ENCODE measurements at regions not wholly inside any gene's neighbourhood (a gene's known extent, or its start where the extent isn't known, plus 50 kb on each side); places are given as distances from the start of the nearest gene placed in this dataset.

- H3K9me3 ChIP-seq = no peaks in the 10 kb centered on the region
- no peak overlapping the region for H3K4me3 ChIP-seq
- no peaks in the 10 kb centered on the region for H3K36me3 ChIP-seq
- no peak for DNase-seq
- H3K27me3 ChIP-seq = no peaks in the 10 kb centered on the region
- H3K4me1 ChIP-seq = no peaks in the 10 kb centered on the region
- TF ChIP-seq CTCF (IDR thresholded peaks at IDR 0.05) (no peak), POLR2A (IDR thresholded peaks at IDR 0.05) (no peak)
- no peak overlapping the region for H3K27ac ChIP-seq
- intact Hi-C loops (cut with DNase I; ENCODE audit: low total_unique reads) = no loop called here
Observed at GRCh38 chr1:172827841-172828240, 168.9 kb downstream of the FASLG start.

GRCh38 chr1:172832006-172832725, 173.3 kb downstream of the FASLG start:
- no peak overlapping the region for H3K27ac ChIP-seq
- DNase-seq = no peak
- no peaks in the 10 kb centered on the region for H3K36me3 ChIP-seq
- H3K9me3 ChIP-seq = no peaks in the 10 kb centered on the region
- intact Hi-C loops (cut with DNase I; ENCODE audit: low total_unique reads) = no loop called here
- H3K4me1 ChIP-seq = no peaks in the 10 kb centered on the region
- H3K27me3 ChIP-seq = no peaks in the 10 kb centered on the region
- H3K4me3 ChIP-seq = no peak overlapping the region
- TF ChIP-seq CTCF (IDR thresholded peaks at IDR 0.05) (no peak), POLR2A (IDR thresholded peaks at IDR 0.05) (no peak)

- Histone ChIP-seq H3K27me3 (no peaks in the 10 kb centered on the region), H3K27ac (no peak overlapping the region), H3K9me3 (no peaks in the 10 kb centered on the region), H3K36me3 (no peaks in the 10 kb centered on the region), H3K4me3 (no peak overlapping the region), H3K4me1 (no peaks in the 10 kb centered on the region)
- no peak for TF ChIP-seq CTCF (IDR thresholded peaks at IDR 0.05)
- no peak for TF ChIP-seq POLR2A (IDR thresholded peaks at IDR 0.05)
- intact Hi-C loops (cut with DNase I; ENCODE audit: low total_unique reads) = no loop called here
- DNase-seq = no peak
Observed at GRCh38 chr1:172833954-172834353, 175.1 kb downstream of the FASLG start.

- DNase-seq = no peak
- intact Hi-C loops (cut with DNase I; ENCODE audit: low total_unique reads) = no loop called here
Observed at GRCh38 chr1:172834609-172835008, 175.7 kb downstream of the FASLG start.

More at GRCh38 chr1:172834609-172835008, 175.7 kb downstream of the FASLG start:
- no peaks in the 10 kb centered on the region for H3K9me3 ChIP-seq
- no peaks in the 10 kb centered on the region for H3K4me1 ChIP-seq
- no peaks in the 10 kb centered on the region for H3K36me3 ChIP-seq
- no peaks in the 10 kb centered on the region for H3K27me3 ChIP-seq
- TF ChIP-seq CTCF (IDR thresholded peaks at IDR 0.05) (no peak), POLR2A (IDR thresholded peaks at IDR 0.05) (no peak)
- no peak overlapping the region for H3K27ac ChIP-seq
- H3K4me3 ChIP-seq = no peak overlapping the region

All from uterus (tissue), 3 donors.